ENCODE measurements at regions not wholly inside any gene's neighbourhood (a gene's known extent, or its start where the extent isn't known, plus 50 kb on each side); places are given as distances from the start of the nearest gene placed in this dataset.
"Not testable (repeated sequence)": the region's sequence is repeated elsewhere in the genome, so short reads cannot be mapped to it uniquely, and the experiment has no call there.

- DNase-seq, result no peak
- TF ChIP-seq POLR2A (IDR thresholded peaks at IDR 0.05; ENCODE audit: low read length) (no peak), GATA1 (IDR thresholded peaks at IDR 0.05; ENCODE audit: low read depth, low read length) (no peak)
Measured at GRCh38 chrX:150257353-150258175, 105.6 kb upstream of the MAMLD1 start.

- no peak for DNase-seq
- TF ChIP-seq GATA1 (IDR thresholded peaks at IDR 0.05; ENCODE audit: low read depth, low read length) (no peak), POLR2A (IDR thresholded peaks at IDR 0.05; ENCODE audit: low read length) (no peak)
Measured at GRCh38 chrX:150258176-150258425, 105.0 kb upstream of the MAMLD1 start.

GRCh38 chrX:150258463-150259430 is 104.4 kb upstream of the MAMLD1 start:
- no peak for DNase-seq
- TF ChIP-seq GATA1 (IDR thresholded peaks at IDR 0.05; ENCODE audit: low read depth, low read length) (no peak), POLR2A (IDR thresholded peaks at IDR 0.05; ENCODE audit: low read length) (no peak)

- no peak for DNase-seq
- TF ChIP-seq POLR2A (IDR thresholded peaks at IDR 0.05; ENCODE audit: low read length) (no peak), GATA1 (IDR thresholded peaks at IDR 0.05; ENCODE audit: low read depth, low read length) (no peak)
Measured at GRCh38 chrX:150262456-150262855, 100.7 kb upstream of the MAMLD1 start.

- TF ChIP-seq GATA1 (IDR thresholded peaks at IDR 0.05; ENCODE audit: low read depth, low read length), result no peak
- TF ChIP-seq POLR2A (IDR thresholded peaks at IDR 0.05; ENCODE audit: low read length), result no peak
- no peak for DNase-seq
Measured at GRCh38 chrX:150268839-150269355, 94.2 kb upstream of the MAMLD1 start.

GRCh38 chrX:150269605-150270254 is 93.4 kb upstream of the MAMLD1 start:
- no peak for DNase-seq

GRCh38 chrX:150270622-150271021 is 92.5 kb upstream of the MAMLD1 start:
- DNase-seq, result no peak
- TF ChIP-seq GATA1 (IDR thresholded peaks at IDR 0.05; ENCODE audit: low read depth, low read length), result no peak
- TF ChIP-seq POLR2A (IDR thresholded peaks at IDR 0.05; ENCODE audit: low read length), result no peak

More at GRCh38 chrX:150269605-150270254, 93.4 kb upstream of the MAMLD1 start:
- TF ChIP-seq GATA1 (IDR thresholded peaks at IDR 0.05; ENCODE audit: low read depth, low read length) (no peak), POLR2A (IDR thresholded peaks at IDR 0.05; ENCODE audit: low read length) (no peak)

- not testable (repeated sequence) for DNase-seq
Measured at GRCh38 chrX:150273575-150274294, 89.4 kb upstream of the MAMLD1 start.

- TF ChIP-seq POLR2A (IDR thresholded peaks at IDR 0.05; ENCODE audit: low read length) (no peak), GATA1 (IDR thresholded peaks at IDR 0.05; ENCODE audit: low read depth, low read length) (no peak)
- no peak for DNase-seq
Measured at GRCh38 chrX:150282953-150283352, 80.2 kb upstream of the MAMLD1 start.

GRCh38 chrX:150291014-150291413 is 72.1 kb upstream of the MAMLD1 start:
- no peak for DNase-seq
- TF ChIP-seq GATA1 (IDR thresholded peaks at IDR 0.05; ENCODE audit: low read depth, low read length) (no peak), POLR2A (IDR thresholded peaks at IDR 0.05; ENCODE audit: low read length) (no peak)

GRCh38 chrX:150293311-150294013 is 69.7 kb upstream of the MAMLD1 start:
- TF ChIP-seq POLR2A (IDR thresholded peaks at IDR 0.05; ENCODE audit: low read length) (no peak), GATA1 (IDR thresholded peaks at IDR 0.05; ENCODE audit: low read depth, low read length) (no peak)
- DNase-seq, result no peak

- no peak for DNase-seq
- no peak for TF ChIP-seq GATA1 (IDR thresholded peaks at IDR 0.05; ENCODE audit: low read depth, low read length)
- TF ChIP-seq POLR2A (IDR thresholded peaks at IDR 0.05; ENCODE audit: low read length), result no peak
Measured at GRCh38 chrX:150298841-150299551, 64.1 kb upstream of the MAMLD1 start.

Data from erythroblast (primary cell).